ENCODE measurements at regions not wholly inside any gene's neighbourhood (a gene's known extent, or its start where the extent isn't known, plus 50 kb on each side); places are given as distances from the start of the nearest gene placed in this dataset.
"Not testable (repeated sequence)": the region's sequence is repeated elsewhere in the genome, so short reads cannot be mapped to it uniquely, and the experiment has no call there.

GRCh38 chr16:72729552-72729951, 318.4 kb downstream of the ZFHX3 start:
- DNase-seq (ENCODE audit: low spot score) = not testable (repeated sequence)

DNA sequence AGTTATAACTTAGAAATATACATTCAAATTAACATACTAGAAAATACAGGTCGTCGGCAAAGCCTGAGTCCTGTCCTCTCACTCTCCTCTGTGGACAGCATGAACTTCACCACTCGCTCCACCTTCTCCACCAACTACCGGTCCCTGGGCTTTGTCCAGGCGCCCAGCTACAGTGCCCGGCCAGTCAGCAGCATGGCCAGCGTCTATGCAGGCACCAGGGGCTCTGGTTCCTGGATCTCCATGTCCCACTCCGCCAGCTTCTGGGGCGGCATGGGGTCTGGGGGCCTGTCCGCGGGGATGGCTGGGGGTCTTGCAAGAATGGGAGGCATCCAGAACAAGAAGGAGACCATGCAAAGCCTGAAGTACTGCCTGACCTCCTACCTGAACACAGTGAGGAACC, 319.4 kb downstream of the ZFHX3 start:
- DNase-seq (ENCODE audit: low spot score) = no peak

GRCh38 chr16:72727565-72727964, 320.4 kb downstream of the ZFHX3 start:
- no peak for DNase-seq (ENCODE audit: low spot score)

- DNase-seq (ENCODE audit: low spot score) = no peak
Measured at GRCh38 chr16:72725643-72726042, 322.3 kb downstream of the ZFHX3 start.

DNA sequence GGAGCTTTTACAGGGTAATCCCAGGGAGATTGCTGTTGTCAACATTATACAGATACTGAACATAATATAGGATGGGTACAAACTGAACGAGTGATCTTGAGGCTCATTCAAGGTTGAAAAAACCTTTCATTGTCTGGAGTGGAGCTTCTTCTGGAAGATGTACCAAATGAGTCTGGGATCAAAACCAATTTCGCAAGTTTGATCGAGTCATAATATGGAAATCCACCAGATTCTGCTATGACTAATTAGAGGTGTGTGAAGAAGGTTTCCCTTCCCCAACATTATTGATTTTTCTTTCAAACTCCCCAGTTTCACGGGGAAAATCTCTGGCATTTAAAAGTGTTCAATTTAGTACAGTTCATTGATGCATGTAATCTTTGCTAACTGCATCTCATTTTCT, 324.1 kb downstream of the ZFHX3 start:
- no peak for DNase-seq (ENCODE audit: low spot score)

GRCh38 chr16:72722552-72722951, 325.4 kb downstream of the ZFHX3 start:
- DNase-seq (ENCODE audit: low spot score) = no peak

DNA sequence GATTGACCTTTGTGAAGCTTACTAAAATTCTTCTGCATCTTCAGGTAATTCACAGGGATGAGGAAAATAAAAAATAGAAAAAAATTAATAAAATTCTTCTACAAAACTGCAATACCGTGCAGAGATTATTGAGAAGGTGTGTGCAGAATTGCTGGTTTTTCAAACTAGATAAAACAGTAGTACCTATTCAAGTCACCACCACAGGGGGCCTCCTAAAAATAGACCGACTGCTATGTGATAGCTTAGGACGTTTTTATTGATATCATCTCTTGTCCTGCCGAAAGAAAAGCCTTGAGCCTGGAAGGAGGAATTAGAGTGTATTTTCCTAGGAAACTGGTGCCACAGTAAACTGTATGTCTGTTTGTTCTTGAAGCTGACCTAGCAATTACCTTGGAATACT, 325.9 kb downstream of the ZFHX3 start:
- DNase-seq (ENCODE audit: low spot score) = no peak

DNA sequence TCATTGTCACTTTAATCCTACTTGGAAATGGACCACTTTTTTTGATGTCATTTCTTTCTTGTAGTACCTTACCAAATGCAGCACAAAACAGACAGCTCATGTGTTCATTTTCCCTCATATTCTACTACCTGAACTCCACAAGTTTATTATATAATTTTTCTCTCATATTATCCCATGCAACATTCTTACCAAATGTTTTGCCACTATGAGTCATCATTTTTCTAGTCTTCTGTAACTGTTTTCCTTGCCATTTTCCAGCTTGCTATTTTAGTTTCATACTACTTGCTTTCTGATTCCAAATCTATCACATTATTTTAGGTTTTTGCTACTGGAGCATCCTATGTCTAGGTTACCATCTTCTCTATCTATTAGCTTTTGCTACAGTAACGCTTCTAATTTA, 332.7 kb downstream of the ZFHX3 start:
- no peak for DNase-seq (ENCODE audit: low spot score)

DNA sequence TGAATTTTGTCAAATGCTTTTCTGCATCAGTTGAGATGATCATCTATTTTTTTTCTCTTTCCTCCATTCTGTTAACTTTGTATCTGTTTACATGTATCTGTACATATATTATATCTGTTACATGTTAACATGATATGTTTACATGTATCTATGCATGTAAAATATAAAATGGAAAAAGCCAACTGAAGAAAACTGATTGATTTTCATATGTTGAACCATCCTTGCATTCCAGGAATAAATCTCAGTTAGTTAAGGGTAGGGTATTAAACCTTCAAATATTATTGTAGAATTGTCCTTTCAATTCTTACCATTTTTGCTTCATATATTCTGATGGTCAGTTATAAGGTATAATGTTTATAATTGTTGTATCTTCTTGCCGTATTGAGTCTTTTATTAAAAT, 336.1 kb downstream of the ZFHX3 start:
- DNase-seq (ENCODE audit: low spot score) = no peak

GRCh38 chr16:72705801-72706200, 342.1 kb downstream of the ZFHX3 start:
- DNase-seq (ENCODE audit: low spot score) = no peak

GRCh38 chr16:72704746-72705372, 343.1 kb downstream of the ZFHX3 start:
- no peak for DNase-seq (ENCODE audit: low spot score)

DNA sequence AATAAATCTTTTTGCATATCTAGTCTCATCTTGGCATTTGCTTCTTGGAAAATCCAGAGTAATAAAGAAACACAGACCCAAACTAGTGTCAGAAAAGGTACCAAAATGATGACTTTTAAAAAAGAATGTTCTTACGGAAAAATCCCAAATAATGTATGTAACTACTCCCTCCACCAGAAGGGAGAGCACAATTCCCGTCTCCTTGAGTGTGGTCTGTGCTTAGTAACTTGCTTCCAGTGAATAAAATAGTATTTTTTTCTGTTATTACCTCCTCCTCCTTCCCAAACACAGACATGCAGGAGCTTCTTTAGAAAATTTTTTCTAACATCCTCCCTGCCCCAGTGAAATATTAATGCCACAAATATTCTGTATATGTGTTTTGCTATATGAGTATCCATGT, 358.1 kb downstream of the ZFHX3 start:
- DNase-seq (ENCODE audit: low spot score) = no peak

GRCh38 chr16:72680732-72681131, 367.2 kb downstream of the ZFHX3 start:
- no peak for DNase-seq (ENCODE audit: low spot score)

- no peak for DNase-seq (ENCODE audit: low spot score)
Measured at GRCh38 chr16:72679856-72680255, 368.1 kb downstream of the ZFHX3 start.

GRCh38 chr16:72677662-72678447, 370.1 kb downstream of the ZFHX3 start:
- peak; percentile 4 for DNase-seq (ENCODE audit: low spot score)

- DNase-seq (ENCODE audit: low spot score) = no peak
Measured at GRCh38 chr16:72673118-72673517, 374.8 kb downstream of the ZFHX3 start.

GRCh38 chr16:72666267-72666666, 381.7 kb downstream of the ZFHX3 start:
- no peak for DNase-seq (ENCODE audit: low spot score)

DNA sequence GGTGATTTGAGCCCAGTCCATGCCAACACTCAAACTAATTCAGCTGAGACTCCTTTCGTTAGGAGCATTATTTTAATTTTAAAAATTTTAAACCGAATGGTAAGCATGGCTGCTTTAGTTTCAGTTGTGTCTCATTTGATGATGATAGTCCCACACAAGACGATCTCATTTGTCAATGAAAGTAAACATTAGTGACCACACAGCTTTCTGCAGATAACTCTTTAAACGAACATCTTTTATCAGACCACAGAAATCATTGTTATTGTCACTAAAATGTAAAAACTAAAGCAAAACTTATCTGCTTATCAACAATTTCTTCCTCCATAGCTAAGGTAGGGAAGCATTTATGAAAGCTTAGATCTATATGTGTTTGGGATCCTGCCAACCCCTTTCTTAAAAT, 382.2 kb downstream of the ZFHX3 start:
- no peak for DNase-seq (ENCODE audit: low spot score)

DNA sequence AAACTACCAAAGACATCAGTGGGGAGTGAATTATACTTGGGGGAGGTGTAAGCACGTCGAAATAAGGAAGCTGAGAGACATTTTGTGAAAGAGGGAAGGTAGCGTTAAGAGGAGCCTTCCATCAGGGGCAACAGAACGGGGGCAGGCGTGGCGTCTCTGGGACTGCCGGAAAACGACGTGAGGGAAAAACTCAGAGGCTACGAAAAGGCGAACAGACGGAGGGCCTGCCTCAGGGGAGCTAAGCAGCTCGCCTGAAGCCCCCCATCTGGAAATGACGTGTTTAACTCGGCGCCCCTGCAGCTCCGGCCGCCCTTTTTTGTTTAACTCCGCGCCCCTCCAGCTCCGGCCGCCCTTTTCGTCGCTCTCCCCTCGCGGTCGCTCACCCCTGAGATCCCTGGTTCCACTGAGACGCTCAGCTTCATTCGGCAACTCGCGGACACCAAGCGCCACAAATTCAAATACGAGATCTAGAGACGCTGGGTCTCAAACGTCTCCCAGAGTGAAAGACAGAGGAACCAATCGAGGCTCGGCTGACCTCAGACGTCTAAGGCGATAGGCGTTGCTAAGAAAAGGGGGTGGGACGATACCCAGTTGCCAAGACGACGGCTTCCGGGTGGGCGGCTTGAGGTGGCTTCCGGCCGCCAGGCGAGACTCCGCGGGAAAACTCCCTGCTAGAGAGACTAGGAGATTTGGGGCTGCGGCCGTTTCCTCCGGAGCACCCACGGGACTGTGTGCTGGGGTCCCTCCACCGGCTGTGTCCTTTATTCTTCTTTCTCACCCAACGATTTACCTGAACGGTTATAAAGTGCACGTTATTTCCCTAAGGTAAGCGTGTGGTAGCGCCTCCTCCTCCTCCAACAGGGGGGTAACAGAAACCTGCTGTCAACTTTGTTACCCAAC, 383.2 kb downstream of the ZFHX3 start:
- DNase-seq (ENCODE audit: low spot score) = peak; percentile 98

- DNase-seq (ENCODE audit: low spot score) = no peak
Measured at GRCh38 chr16:72664056-72664508, 383.8 kb downstream of the ZFHX3 start.

DNA sequence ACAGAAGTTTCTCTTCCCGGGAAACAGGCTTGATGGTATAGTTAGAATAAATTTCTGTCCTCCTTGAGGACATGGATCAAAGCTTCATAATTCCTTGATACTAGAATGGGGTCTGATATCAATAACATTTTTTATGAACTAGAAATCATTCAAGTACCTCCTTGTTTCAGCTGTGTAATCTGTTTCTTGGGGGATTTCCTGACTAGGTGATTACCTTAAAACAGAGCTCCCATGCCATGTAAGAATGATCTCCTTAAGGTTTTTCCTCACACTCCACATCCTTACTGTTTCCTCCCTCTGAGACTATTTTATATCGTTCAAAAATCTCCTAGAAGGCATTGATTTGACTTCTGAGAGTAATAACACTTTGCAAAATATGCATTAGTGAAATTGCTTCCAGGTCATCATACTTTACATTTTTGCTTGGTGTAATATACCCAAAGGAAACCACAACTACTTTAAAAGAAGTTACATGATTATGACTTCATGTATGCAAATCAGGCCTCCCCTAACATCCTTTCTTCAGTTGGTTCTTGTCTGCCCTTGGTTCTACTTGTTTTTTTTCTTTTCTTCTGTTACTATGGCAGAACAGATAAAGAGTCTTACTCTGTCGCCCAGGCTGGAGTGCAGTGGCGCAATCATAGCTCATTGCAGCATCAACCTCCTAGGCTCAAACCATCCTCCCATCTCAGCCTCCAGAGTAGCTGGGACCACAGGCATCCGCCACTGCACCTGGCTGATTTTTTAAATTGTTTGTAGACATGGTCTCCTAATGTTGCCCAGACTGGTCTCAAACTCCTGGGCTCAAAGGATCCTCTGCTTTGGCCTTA, 388.8 kb downstream of the ZFHX3 start:
- DNase-seq (ENCODE audit: low spot score) = no peak

DNA sequence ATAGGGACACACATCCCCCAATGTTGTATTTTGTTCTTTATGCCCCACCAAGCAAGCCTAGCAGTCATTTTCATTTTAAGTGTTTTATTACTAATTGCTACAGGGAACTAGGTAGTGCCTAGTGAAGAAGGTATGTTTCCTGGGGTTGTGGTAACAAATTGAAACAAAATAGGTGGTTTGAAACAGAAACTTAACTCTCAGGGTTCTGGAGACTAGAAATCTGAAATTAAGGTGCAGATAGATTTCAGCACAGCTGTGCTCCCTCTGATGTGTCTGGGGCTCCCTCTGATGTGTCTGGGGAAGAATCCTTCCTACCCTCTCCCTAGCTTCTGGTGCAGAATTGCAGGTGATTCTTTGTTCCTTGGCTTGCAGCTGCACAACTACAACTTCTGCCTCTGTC, 390.1 kb downstream of the ZFHX3 start:
- DNase-seq (ENCODE audit: low spot score) = no peak

Measured in LoVo (cell line).